GM12892 (cell line): ENCODE measurements at regions not wholly inside any gene's neighbourhood (a gene's known extent, or its start where the extent isn't known, plus 50 kb on each side); places are given as distances from the start of the nearest gene placed in this dataset.

Experiments
- POLR2A ChIP-seq: IDR thresholded peaks from 2 replicates; pipeline ENCODE4 v1.6.1; 2011; ENCODE audit warnings: low read depth, low read length, control low read depth
- POLR2AphosphoS5 ChIP-seq: IDR thresholded peaks from 2 replicates; pipeline ENCODE4 v1.6.1; 2011; ENCODE audit warnings: low read depth, low read length, control low read depth
- TAF1 ChIP-seq: IDR thresholded peaks from 2 replicates; pipeline ENCODE4 v1.6.1; 2011; ENCODE audit warnings: low read depth, mild to moderate bottlenecking, control low read depth, low read length, borderline replicate concordance

DNA sequence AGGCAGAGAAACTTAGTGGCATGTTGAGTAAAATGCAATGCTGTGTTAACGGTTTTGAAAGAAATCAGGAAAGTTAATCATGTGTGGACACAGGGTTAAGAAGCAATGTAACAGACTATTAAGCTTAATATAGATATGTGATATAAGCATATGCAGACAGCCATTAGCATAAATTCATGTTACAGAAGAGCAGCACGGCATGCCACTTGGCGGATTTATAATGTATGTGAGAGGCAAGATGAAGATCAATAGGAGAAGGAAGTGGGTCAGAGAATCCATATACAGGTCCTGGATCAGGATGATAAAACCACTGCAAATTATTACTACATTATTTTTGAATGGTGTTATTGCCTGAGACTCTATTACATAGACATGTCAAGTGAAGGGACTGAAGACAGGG is 694.3 kb downstream of the MCTP2 start:
- no peak for TF ChIP-seq POLR2A
- TF ChIP-seq TAF1 = no peak
- TF ChIP-seq POLR2AphosphoS5 = no peak
